22Rv1 (cell line): ENCODE measurements at regions not wholly inside any gene's neighbourhood (a gene's known extent, or its start where the extent isn't known, plus 50 kb on each side); places are given as distances from the start of the nearest gene placed in this dataset.

Source experiments
- ZFX ChIP-seq: fragments of 450-650 bp; IDR thresholded peaks from 2 replicates; pipeline ENCODE4 v1.6.1; 2017; ENCODE audit warnings: antibody characterized with exemption, borderline replicate concordance
- TF ChIP-seq, protein P1 (sequence below): fragments of 450-650 bp; IDR thresholded peaks from 2 replicates; pipeline ENCODE4 v1.5.1; 2017; ENCODE audit warnings: mild to moderate bottlenecking

- TF ChIP-seq, protein P1, sequence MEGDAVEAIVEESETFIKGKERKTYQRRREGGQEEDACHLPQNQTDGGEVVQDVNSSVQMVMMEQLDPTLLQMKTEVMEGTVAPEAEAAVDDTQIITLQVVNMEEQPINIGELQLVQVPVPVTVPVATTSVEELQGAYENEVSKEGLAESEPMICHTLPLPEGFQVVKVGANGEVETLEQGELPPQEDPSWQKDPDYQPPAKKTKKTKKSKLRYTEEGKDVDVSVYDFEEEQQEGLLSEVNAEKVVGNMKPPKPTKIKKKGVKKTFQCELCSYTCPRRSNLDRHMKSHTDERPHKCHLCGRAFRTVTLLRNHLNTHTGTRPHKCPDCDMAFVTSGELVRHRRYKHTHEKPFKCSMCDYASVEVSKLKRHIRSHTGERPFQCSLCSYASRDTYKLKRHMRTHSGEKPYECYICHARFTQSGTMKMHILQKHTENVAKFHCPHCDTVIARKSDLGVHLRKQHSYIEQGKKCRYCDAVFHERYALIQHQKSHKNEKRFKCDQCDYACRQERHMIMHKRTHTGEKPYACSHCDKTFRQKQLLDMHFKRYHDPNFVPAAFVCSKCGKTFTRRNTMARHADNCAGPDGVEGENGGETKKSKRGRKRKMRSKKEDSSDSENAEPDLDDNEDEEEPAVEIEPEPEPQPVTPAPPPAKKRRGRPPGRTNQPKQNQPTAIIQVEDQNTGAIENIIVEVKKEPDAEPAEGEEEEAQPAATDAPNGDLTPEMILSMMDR: no peak
- no peak for TF ChIP-seq ZFX
Measured at GRCh38 chr6:164398647-164399046, 910.8 kb downstream of the C6orf118 start.
